ENCODE measurements at regions not wholly inside any gene's neighbourhood (a gene's known extent, or its start where the extent isn't known, plus 50 kb on each side); places are given as distances from the start of the nearest gene placed in this dataset.

DNA sequence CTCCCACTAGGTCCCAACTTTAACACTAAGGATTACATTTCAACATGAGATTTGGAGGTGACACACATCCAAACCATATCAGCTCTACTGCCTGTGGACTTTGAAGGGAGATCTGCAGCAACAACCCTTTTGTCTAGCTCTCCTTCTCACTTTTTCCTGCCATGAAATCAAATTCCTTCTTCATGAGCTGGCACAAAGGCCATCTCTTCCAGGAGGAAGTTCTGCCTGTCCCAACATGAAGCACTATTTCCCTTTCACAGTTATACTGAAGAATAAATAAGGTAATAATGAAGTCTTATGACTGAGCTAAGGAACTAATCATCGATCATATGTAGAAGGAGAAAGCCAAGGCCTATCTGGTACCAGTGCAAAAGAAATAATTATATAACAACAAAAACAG, 253.5 kb upstream of the TENM4 start:
- no peak for DNase-seq
- H3K27me3 ChIP-seq = no peaks in the 10 kb centered on the region
- no peaks in the 10 kb centered on the region for H3K4me1 ChIP-seq (replicated peaks in 1 of 2)
- WGBS, 4 donors = 91 to 94% (median 91%) methylated on average over 1 of the region's 1 CpG
- intact Hi-C loops (cut with DNase I) = no loop called here
- H3K36me3 ChIP-seq (replicated peaks in 1 of 2) = no peaks in the 10 kb centered on the region
- TF ChIP-seq, protein P1, sequence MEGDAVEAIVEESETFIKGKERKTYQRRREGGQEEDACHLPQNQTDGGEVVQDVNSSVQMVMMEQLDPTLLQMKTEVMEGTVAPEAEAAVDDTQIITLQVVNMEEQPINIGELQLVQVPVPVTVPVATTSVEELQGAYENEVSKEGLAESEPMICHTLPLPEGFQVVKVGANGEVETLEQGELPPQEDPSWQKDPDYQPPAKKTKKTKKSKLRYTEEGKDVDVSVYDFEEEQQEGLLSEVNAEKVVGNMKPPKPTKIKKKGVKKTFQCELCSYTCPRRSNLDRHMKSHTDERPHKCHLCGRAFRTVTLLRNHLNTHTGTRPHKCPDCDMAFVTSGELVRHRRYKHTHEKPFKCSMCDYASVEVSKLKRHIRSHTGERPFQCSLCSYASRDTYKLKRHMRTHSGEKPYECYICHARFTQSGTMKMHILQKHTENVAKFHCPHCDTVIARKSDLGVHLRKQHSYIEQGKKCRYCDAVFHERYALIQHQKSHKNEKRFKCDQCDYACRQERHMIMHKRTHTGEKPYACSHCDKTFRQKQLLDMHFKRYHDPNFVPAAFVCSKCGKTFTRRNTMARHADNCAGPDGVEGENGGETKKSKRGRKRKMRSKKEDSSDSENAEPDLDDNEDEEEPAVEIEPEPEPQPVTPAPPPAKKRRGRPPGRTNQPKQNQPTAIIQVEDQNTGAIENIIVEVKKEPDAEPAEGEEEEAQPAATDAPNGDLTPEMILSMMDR (IDR thresholded peaks at IDR 0.05) = no peak
- no peak for TF ChIP-seq POLR2A (IDR thresholded peaks at IDR 0.05)
- no peak overlapping the region for H3K4me3 ChIP-seq
- no peaks in the 10 kb centered on the region for H3K9me3 ChIP-seq (replicated peaks in 1 of 3)
- no peak overlapping the region for H3K27ac ChIP-seq

DNA sequence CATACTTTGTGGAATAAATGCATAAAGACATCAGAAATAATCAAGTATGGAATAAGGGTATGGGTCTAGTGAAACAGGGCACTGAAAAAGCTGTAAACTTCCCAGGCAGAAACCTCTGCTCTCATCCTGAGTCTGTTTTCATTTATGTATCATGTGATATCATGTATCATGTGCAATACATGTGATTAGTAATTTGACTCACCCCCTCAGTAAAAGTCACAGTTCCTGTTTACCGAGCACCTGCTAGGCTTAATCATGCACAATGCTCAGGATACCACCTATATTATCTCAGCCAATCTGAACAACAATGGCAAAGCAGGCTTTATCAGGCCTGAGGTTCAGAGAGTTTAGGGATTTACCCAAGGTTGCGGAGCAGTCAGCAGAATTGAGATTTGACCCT, 250.6 kb upstream of the TENM4 start:
- H3K27ac ChIP-seq = no peak overlapping the region
- H3K4me3 ChIP-seq = no peak overlapping the region
- no peaks in the 10 kb centered on the region for H3K27me3 ChIP-seq
- H3K4me1 ChIP-seq (replicated peaks in 1 of 2) = no peaks in the 10 kb centered on the region
- no peaks in the 10 kb centered on the region for H3K36me3 ChIP-seq (replicated peaks in 1 of 2)
- intact Hi-C loops (cut with DNase I) = no loop called here
- DNase-seq = no peak
- 90 to 100% (median 95%) methylated on average over 2 of the region's 2 CpGs for WGBS, 4 donors
- H3K9me3 ChIP-seq (replicated peaks in 1 of 3) = no peaks in the 10 kb centered on the region
- TF ChIP-seq, protein P1 (IDR thresholded peaks at IDR 0.05) = no peak
- no peak for TF ChIP-seq POLR2A (IDR thresholded peaks at IDR 0.05)

DNA sequence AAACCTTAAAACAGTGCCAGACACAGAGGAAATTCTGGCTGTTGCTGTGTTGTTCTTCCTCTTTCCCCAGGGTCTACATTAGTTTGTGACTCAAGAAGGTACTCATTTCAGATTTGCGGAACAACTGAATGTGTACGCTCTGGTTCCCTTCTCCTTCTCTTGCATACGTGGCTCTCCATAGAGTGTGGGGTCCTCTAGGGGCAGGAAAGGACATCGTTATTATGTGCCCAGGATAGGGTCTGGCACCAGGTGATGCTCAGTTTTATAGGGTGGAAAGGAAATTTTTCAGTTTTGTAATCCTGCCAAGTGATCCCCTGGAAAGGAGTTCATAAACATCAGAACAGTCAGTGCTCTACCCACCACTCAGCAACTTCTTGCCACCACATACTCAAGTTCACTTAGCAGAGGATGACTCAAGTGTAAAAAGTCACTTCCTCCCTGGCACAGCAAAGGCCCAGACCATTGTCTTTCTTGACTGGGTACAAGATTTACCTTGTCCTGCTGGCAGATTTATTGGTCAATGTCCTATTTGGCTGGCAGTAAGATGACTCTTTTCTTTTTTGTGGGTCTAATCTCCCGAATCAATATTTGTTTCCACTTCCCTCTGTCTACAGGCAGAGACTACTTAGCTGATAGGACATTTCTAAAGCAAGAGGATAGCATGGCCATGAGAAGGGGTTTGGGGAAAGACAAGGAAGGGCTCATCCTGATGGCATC, 246.0 kb upstream of the TENM4 start:
- Histone ChIP-seq H3K4me3 (no peak overlapping the region), H3K9me3 (replicated peaks in 1 of 3) (no peaks in the 10 kb centered on the region), H3K27me3 (no peaks in the 10 kb centered on the region), H3K36me3 (replicated peaks in 1 of 2) (no peaks in the 10 kb centered on the region), H3K27ac (no peak overlapping the region), H3K4me1 (replicated peaks in 1 of 2) (no peaks in the 10 kb centered on the region)
- no peak for DNase-seq
- WGBS, 4 donors = 74 to 80% (median 78%) methylated on average over 5 of the region's 5 CpGs
- intact Hi-C loops (cut with DNase I) = no loop called here
- TF ChIP-seq POLR2A (IDR thresholded peaks at IDR 0.05) = no peak
- TF ChIP-seq, protein P1 (IDR thresholded peaks at IDR 0.05) = no peak

DNA sequence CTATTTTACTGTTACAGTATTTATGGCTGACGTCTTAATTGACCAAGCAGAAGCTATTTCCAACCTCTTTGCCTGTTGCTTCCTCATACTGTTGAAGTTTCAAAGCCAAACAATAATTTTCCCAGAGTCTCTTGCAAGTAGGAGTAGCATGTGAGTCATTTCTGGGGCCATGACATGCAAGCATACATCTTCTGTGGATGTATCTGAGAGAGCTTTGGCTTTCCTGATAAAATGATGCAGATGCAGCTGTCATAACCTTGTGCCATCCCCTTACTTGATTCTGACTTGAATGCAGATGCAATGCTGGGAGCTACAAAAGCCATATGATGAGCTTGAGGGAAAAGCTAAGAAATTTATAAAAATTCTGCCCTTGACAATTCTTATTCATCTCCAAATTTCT, 243.1 kb upstream of the TENM4 start:
- no peaks in the 10 kb centered on the region for H3K27me3 ChIP-seq
- no peak overlapping the region for H3K4me3 ChIP-seq
- H3K36me3 ChIP-seq (replicated peaks in 1 of 2) = no peaks in the 10 kb centered on the region
- no peak overlapping the region for H3K27ac ChIP-seq
- 71 to 80% (median 77%) methylated on average over 1 of the region's 1 CpG for WGBS, 4 donors
- TF ChIP-seq, protein P1 (IDR thresholded peaks at IDR 0.05) = no peak
- TF ChIP-seq POLR2A (IDR thresholded peaks at IDR 0.05) = no peak
- H3K4me1 ChIP-seq (replicated peaks in 1 of 2) = no peaks in the 10 kb centered on the region
- H3K9me3 ChIP-seq (replicated peaks in 1 of 3) = no peaks in the 10 kb centered on the region
- intact Hi-C loops (cut with DNase I) = no loop called here
- no peak for DNase-seq

Measured in adrenal gland (tissue), 9 donors.